Astrocyte (in vitro differentiated cells and primary cell): ENCODE measurements at regions not wholly inside any gene's neighbourhood (a gene's known extent, or its start where the extent isn't known, plus 50 kb on each side); places are given as distances from the start of the nearest gene placed in this dataset.

Experiments used
- EZH2 ChIP-seq: IDR thresholded peaks from 2 replicates; pipeline ENCODE4 v1.6.1; 2012; ENCODE audit warnings: mild to moderate bottlenecking, low read length, inconsistent platforms; ENCODE audit not compliant: insufficient read depth
- TF ChIP-seq, protein P1 (sequence below): IDR thresholded peaks from 2 replicates; pipeline ENCODE4 v1.5.1; 2011; ENCODE audit warnings: low read depth, mild to moderate bottlenecking, inconsistent platforms, low read length, moderate library complexity; ENCODE audit not compliant: insufficient read depth

DNA sequence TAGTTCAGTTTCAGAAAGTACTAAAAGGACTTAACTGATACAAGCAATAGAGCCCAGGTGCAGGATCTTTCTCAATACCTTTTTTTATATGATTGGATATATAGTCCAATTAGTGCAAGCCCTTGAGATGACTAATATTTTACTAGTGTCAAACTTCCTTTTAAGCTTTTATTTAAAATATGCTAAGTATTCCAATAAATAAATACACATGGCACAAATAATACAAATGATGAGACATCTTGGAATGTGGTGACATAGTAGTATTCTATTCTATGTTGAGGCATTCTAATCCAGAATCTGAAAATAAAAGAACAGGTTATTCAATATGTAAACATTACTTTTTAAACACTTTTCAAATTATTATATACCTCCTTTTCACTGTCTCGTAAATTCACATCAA lies 670.0 kb downstream of the SI start:
- TF ChIP-seq, protein P1, sequence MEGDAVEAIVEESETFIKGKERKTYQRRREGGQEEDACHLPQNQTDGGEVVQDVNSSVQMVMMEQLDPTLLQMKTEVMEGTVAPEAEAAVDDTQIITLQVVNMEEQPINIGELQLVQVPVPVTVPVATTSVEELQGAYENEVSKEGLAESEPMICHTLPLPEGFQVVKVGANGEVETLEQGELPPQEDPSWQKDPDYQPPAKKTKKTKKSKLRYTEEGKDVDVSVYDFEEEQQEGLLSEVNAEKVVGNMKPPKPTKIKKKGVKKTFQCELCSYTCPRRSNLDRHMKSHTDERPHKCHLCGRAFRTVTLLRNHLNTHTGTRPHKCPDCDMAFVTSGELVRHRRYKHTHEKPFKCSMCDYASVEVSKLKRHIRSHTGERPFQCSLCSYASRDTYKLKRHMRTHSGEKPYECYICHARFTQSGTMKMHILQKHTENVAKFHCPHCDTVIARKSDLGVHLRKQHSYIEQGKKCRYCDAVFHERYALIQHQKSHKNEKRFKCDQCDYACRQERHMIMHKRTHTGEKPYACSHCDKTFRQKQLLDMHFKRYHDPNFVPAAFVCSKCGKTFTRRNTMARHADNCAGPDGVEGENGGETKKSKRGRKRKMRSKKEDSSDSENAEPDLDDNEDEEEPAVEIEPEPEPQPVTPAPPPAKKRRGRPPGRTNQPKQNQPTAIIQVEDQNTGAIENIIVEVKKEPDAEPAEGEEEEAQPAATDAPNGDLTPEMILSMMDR: no peak
- no peak for TF ChIP-seq EZH2
